Left forelimb (tissue), 1 donor: ENCODE measurements at regions not wholly inside any gene's neighbourhood (a gene's known extent, or its start where the extent isn't known, plus 50 kb on each side); places are given as distances from the start of the nearest gene placed in this dataset.
A peak's percentile ranks its signal among the peaks of the same experiment; 100 is the strongest.
"Not testable (repeated sequence)": the region's sequence is repeated elsewhere in the genome, so short reads cannot be mapped to it uniquely, and the experiment has no call there.

ENCODE experiments used
- DNase-seq: peaks from one replicate; pipeline ENCODE4 v3.0.0-alpha.2; 2018; ENCODE audit warnings: low spot score

DNA sequence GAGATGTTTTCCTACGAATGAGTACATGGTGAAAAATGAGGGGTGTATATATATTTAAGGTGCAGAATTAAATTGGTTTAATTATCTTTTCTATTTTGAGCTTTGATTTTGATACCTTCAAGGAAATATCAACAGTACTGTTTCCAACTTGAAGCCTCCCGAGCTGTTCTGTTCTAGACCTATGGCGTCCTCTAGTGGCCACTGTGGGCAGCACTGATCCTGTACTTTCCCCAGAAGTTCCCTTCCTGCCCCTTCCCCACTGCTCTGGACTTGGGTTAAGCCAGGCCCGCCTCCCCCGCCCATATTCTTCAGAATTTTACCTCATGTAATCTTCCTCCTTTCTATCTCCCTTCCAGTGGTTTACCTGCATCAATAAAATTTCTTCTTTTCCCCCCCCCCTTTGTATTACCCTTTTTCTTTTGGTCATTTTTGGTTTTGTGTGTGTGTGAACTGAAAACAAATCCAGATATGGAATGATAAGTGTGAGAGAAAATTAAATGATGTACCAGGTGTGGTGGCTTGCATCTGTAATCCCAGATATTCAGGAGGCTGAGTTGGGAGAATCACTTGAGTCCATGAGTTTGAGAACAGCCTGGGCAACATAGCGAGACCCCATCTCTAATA lies 1643.5 kb downstream of the TP53TG3F start:
- no peak for DNase-seq

DNA sequence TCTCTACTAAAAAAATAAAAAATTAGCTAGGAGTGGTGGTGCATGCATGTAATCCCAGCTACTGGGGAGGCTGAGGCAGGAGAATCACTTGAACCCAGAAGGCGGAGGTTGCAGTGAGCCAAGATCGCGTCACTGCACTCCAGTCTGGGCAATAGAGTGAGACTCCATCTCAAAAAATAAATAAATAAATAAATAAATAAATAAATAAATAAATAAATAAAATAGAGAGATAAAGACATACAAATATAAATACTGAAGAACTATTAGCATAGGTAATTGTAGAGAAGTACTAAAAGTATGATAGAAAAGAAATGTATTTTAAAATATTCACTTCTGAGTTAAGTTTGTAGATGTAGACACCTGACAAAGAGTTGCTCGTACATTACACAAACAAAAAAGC lies 1652.4 kb downstream of the TP53TG3F start:
- DNase-seq: not testable (repeated sequence)

DNA sequence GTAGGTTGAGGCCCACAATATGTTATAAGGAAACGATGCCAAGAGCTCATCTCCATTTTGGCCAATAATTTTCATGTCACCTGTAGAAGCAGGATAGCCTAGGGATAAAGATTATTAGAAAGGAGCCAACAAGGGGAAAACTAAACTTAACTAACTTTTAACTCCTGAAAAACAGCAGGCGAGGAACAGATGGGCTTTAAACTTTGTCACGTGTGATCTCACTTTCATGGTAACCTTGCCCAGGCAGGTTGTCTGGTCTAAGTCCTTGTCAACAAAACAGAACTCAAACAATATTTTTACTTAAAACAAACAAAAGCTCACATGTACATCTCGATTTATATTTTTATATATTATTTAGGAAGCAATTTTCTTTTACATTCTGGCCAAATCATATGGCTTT lies 1672.0 kb downstream of the TP53TG3F start:
- no peak for DNase-seq

DNA sequence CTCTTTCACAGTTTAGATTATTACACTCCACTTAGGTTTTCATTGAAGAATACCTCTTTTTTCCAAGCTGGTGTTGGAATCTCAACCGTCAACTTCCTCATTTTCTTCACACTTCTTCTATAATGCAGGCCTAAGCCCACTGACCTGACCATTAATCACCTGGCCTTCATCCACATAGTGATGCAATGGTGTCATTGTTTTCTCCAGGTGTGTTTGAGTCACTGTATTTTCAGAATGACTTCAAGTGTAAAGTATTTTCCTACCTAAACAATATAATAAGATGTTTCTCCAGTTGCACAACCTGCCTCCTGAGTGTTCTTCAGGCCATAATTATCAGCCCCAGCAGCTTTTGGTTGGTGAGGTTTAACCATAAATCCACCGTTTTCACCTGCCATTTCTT lies 1675.1 kb downstream of the TP53TG3F start:
- no peak for DNase-seq

DNA sequence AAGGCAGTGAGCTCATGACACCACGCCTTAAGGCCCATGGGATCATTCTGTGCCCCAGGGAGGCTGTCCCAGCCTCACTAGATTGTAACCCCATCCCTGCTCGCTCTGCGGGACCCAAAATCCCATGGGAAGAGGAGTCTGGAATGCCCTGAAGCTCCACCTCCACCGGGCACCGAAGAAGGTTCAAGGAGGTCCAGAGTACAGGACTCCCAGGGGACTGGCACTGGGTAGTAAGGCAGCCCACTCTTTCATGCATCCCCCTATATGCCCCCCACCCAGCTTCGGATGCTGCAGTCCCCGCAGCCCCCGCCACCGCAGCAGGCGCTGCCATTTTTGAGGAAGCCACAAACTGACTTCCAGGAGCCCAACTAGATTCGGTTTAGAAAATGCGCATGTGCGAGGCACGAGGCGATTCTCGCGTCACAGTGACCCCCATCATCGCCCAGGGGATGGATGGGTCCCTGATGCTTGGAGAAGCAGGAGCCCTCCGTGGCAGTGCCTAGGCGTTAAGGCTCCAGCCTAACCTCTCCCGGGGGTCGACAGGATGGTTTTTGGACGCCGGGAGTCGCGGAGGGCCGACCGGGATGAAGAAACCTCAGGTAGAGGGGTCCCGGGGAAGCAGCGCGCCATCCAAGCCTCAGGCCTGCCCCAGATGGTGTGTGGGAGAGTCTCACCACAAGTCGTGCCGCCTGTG lies 1681.0 kb downstream of the TP53TG3F start:
- no peak for DNase-seq

DNA sequence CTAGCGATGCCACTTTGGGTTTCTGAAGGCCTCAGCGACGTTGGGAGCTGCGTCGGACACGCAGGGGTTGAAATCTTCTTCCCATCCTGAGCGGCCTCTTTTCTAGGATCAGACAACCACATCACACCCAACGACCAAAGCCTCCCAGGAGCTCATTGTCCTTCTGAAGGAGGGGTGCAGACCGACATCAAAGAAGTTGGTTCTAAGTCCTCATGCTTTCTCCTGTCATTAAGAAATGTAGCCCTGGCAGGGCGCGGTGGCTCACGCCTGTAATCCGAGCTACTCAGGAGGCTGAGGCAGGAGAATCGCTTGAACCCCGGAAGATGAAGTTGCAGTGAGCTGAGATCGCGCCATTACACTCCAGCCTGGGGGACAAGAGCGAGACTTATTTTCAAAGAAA lies 1681.9 kb downstream of the TP53TG3F start:
- no peak for DNase-seq

DNA sequence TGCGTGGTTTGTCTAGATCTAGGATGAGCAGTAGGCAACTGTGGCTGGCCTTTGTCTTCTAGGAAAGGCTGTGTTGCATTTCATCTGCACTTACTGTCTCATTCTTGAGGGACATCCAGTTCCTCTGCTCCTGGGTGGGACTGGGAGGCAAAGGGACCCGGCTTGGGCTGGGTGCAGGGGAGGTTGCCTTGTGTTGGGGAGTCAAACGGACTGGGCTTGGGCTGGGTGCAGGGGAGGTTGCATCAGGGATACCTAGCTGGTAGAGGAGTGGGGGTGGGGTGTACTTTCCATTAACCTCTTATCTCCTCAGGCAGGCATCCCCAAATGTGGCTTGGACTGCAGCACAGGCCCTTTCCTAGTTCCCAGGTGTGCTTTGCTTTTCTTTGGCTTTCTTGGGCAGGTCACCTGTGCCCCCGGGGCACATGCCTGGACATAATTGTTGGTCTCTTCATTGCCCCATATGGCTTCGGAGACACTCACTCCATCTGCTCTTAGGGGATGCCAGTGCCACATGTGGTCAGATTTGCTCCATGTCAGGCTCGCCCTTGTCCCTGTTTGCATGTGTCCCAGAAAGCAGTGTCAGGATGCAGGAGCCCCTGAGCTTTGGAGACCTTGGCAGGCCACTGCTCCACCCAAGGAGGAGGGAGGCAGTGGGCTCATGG lies 1682.9 kb downstream of the TP53TG3F start:
- no peak for DNase-seq

DNA sequence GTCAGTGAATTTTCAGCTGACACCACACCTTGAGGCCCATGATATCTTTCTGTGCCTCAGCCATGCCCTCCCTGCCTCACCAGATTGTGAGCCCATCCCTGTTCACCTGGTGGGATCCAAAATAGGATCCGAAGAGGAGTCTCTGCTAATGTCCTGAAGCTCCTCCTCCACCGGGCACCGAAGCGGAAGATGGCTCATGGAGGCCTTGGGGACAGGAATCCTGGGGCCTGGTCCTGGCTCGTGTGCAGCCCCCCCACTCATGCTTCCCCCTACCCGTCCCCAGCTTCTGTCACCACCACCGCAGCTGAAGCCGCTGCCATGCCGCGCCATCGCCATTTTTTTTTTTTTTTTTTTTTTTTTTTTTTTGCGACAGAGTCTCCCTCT lies 1683.4 kb downstream of the TP53TG3F start:
- no peak for DNase-seq

DNA sequence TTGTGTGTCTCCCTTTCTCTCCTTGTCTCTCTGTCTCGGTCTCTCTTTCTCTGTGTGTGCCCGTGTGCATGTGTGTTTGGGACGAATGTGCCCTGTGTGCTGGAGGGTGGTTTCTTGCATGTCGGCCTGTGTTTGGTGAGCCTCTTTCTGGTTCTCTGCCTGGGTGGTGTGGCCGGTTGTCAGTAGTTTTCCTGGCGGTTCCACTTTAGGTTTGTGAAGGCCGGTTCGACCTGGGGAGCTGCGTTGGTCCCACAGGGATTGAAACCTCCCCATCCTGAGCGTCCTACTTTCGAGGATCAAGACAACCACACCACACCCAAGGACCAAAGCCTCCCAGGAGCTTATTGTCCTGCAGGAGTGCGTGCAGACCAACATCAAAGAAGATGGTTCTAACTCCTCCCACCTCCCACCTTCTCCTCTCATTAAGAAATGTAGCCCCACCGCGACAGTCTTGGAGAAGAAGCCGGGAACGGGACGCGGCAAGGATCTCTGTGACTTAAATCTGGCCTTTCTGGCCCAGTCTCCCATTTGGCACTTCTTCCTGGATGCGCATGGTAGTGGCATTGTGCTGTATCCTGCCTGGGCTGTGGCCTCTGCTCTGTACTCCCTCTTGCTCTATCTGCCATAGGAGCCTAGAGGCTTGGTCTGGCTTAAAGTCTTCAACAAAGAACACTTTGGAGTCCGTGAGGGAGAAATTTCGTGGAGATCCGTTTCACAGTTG lies 1685.0 kb downstream of the TP53TG3F start:
- DNase-seq: no peak

DNA sequence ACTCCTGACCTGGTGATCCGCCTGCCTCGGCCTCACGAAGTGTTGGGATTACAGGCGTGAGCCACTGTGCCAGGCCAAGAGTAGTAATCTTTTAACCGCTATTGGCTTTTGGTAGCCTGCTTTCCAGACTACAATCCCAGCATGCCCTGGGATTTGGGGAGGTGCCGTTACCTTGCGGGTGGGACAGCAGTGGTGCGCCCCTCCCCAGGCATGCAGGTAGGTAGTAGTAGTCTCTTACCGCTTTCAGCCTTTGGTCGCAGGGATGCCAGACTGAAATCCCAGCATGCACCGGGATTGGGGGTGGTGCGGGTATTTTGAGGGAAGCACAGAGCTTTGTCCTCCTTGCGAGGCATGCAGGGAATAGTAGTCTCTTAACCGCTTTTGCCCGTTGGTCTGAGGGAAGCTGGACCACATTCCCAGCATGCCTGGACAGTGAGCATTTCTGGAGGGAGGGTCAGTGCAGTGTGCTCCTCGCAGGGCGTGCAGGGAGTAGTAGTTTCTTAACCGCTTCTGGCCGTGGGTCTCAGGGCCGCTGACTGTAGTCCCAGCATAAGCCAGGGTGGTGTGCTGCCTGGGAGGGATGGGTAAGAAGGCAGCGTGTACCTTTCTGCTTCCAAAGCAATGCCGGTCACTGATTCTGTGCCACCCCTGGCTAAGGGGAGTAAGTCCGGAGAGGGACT lies 1686.8 kb downstream of the TP53TG3F start:
- no peak for DNase-seq

DNA sequence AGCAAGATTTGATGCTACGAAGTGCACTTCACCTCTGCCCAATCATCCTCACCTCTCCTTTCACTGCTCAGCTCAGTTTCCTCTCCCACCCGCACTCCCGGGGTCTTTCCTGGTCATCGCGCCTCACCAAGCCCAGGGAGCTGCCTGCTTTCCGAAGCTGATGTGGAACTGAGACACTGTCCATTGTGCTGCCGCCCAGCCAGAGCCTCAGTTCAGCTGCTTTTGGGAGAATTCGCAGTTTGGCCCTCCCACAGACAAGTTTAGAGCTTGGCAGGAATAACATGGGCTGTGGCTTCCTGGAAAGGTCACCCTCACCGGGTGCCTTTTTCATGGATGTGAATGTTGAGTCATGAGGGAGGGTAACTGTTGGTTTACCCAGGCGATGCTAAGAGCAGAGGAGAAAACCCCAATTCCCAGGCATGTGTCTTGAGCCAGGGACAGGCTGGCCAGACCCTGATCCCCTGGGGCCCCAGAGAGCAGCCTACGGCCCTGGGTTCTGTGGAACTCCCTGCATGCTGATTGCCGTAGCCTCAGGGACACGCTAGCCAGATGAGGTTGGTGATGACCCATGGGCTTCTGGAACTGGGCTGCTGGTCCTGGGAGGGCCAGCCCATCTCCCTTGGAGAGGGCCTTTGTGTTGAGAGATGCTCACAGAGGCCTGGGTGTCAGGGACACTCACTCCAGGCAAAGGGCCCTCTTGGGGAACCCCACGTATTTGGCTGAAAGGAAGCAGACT lies 1687.5 kb downstream of the TP53TG3F start:
- DNase-seq: no peak

DNA sequence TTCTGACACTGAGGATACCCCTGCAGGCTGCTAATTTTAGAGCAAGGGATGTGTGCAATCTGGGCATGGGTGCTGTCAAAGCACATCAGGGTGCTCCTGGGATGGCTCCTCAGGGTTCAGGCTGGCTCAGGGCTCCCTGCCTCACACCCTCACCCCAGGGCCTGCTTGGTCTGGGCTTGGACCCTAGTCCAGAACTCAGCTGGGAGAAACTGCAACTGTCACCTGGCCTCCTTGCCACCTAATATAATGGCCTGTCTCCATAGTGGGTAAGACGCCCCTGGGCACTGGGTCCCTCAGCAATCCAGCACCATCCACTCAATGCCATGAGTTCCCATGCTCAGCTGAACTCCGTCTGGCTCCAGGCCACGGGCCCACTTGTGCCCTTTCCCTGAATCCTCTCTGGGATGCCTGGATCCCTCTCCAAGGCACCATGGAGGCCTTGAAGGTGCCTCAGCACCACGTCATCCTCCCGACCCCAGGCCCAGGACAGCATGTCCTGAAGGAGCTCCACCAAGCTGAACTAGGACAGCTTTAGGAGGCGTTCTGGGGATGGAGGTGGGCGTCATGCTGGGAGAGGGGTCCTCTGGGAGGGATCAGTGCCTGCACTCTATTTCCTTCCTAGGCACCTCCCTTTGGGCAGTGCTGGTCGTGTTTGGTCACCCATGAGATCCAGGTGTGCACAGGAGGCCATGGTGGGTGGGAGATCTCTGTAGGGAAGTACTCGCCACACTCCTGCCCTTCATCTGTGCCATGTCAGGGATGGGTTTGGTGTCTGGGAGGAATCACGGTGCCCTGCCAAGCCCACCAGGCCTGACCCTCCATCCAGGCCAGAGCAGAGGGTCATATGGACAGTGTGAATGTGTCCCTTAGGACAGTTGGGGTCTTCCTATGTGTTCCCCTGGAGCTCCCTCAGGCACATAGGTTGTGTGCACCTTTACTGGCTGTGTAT lies 1688.4 kb downstream of the TP53TG3F start:
- DNase-seq: no peak

DNA sequence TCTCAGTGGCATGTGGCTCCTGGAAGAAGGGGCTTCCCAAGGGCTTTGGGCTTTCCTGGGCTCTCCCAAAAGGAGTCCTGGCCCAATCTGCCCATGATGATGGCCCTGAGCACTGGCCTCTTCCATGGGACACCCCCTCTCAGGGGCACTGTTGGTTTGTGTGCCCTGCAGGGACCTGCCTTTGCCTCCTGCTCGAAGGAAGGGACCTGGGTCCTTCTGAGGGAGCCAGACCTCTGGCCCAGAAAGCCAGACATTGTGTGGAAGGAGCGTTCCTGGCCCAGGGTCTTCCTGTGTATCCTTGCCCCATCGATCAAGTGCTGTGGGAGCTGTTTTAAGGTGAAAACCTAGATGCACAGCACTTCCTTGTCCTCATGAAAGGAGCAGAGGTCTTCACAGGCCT lies 1689.3 kb downstream of the TP53TG3F start:
- no peak for DNase-seq

DNA sequence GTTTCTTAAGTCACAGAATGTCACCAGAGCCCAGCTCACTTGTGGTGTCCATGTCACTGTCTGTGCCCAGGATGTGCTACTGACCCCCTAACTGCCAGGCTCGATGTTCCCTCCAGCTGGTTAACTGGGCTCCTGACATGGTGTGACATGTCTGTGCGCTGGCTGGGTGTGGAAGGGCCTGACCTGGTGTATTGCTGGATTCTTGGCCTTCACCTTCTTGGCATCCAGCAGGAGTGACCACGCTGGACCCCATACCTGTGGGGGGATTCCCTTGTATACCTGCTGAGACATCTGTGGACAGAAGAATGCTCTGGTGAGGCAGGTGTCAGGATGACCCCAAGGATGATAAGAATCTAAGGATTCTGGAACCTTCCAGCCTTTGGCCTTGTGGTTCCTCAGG lies 1690.1 kb downstream of the TP53TG3F start:
- no peak for DNase-seq

DNA sequence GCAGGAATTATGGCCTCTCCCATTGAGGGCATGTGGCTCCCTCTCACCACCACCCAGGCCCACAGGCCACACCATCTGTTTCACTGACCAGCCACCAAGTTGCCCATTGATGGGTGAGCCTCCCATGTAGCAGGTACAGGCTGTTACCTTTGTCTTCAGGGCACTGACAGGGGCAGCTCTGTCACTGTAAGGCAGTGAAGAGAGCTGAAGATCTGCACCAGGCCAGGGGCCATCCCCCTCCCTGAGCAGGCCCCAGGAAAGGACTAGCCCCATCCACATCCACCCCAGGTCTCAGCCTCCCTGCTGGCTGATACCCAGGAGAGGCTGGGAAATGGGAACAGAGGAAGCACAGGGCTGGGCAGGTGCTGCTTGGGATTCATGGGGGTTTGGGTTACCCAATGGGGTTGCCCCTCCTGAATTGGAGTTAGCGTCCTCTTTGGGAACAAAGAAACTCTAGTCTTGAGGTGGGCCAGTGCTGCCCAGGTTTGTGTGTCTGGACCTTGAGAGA lies 1691.4 kb downstream of the TP53TG3F start:
- DNase-seq: no peak

DNA sequence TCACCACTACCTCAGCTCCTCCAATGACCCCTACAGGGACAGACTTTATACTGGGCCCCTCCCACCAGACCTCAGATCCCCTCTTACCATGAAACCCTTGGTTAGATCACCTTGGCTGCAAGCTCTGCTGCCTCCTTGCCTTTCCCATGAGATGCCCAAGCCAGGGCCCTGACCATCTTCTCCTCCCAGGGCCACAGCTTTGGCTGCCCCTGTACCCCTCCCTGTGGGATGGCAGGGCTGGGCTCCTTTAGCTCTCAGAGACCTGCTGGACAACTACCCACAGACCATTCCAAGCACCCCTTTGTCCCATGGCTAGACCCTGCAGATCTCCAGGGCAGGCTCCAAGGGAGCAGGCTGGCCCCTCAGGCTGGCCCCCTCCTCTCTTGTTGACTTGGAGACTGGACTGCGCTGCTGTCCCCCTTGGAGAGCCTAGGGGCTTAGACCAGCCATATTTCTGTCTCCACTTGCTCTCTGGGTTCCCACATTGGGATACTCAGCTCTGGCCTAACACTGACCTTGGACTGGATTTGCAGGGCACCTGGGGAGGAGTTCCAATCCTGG lies 1692.7 kb downstream of the TP53TG3F start:
- DNase-seq: no peak

DNA sequence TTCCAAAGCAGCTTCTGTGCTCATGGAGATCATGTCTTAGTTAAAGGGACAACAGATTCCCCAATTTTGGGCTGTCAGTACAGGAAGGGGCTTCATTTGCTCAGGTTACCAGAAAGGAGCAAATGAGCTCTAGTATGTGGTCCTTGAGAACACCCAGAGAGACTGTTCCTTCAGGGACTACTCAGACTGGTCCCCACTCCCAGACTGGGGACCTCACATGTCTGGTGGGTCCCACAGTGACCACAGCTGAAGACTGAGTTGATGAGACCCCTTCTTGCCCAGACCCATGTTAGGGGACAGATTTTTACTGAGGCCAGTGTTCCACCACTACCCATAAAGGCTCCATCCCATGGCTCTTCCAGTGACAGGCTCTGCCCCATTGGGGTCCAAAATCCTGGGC lies 1695.2 kb downstream of the TP53TG3F start:
- no peak for DNase-seq

DNA sequence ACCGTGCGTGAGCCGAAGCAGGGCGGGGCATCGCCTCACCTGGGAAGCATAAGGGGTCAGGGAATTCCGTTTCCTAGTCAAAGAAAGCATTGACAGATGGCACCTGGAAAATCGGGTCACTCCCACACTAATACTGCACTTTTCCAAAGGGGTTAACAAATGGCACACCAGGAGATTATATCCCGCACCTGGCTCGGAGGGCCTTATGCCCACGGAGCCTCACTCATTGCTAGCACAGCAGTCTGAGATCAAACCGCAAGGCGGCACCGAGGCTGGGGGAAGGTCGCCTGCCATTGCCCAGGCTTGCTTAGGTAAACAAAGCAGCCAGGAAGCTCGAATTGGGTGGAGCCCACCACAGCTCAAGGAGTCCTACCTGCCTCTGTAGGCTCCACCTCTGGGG lies 1698.1 kb downstream of the TP53TG3F start:
- not testable (repeated sequence) for DNase-seq

DNA sequence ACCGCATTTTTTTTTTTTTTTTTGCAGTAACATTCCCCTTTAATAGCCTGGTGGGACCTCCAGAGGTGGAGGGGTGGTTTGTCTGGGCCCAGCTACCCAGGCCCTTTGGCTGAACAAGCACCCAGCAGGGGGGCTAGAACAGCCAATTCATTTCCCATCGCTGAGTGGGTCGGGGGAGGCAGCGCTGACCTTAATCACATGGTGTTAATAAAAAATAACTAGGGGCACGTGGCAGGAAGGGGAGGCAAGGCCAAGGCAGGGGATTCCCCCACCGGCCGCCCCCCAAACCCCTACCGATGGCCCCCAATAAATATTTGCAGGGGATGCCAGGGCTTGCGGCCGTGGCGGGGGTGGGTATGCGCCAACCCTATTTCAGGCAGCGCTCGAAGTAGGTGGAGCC lies 1709.9 kb downstream of the TP53TG3F start:
- DNase-seq: peak; percentile 12

DNA sequence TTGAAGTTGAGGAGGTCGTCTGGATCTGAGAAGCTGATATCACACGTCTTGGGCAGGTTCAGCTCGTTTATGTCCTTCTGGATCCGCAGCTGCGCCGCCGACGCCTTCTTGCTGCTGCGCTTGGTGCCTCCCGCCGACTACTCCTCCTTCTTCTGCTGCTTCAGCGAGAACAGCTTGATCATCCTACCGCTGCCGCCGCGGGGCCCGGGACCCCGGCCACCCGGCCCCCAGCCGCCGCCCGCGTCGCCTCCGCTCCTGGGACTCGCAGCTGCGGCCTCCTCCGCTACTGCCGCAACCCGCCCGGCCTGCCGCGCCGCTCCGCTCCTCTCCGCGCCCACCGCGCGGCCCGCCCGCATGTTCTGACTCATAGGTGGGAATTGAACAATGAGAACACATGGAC lies 1710.6 kb downstream of the TP53TG3F start:
- DNase-seq: peak; percentile 5
